ENCODE measurements at regions not wholly inside any gene's neighbourhood (a gene's known extent, or its start where the extent isn't known, plus 50 kb on each side); places are given as distances from the start of the nearest gene placed in this dataset.

GRCh38 chr4:104890598-104891275, 255.9 kb upstream of the TET2 start:
- ATAC-seq (no peak), DNase-seq (no peak)
- TF ChIP-seq EZH2 (IDR thresholded peaks at IDR 0.05; ENCODE audit: low read length, unreplicated experiment) (no peak), CTCF (conservative IDR thresholded peaks at IDR 0.05; ENCODE audit: low read depth, low read length) (no peak), EZH2phosphoT487 (IDR thresholded peaks at IDR 0.05; ENCODE audit: borderline replicate concordance, low read length) (no peak)
- no peaks in the 10 kb centered on the region for H3K79me2 ChIP-seq (ENCODE audit: low read length)
- no peaks in the 10 kb centered on the region for H3K9me2 ChIP-seq (replicated peaks; ENCODE audit: low read length)
- intact Hi-C loops (cut with micrococcal nuclease) = no loop called here
- H3F3A ChIP-seq (ENCODE audit: low read length, unreplicated experiment) = no peaks in the 10 kb centered on the region
- no peaks in the 10 kb centered on the region for H4K20me1 ChIP-seq (ENCODE audit: low read length)
- no peaks in the 10 kb centered on the region for H3K9me3 ChIP-seq (ENCODE audit: low read length)
- no peak overlapping the region for H3K4me3 ChIP-seq (ENCODE audit: low read length)
- H2AFZ ChIP-seq (ENCODE audit: low read length) = no peak overlapping the region
- ChIA-PET CTCF (no interaction called here), POLR2A (ENCODE audit: unreplicated experiment) (no interaction called here)
- H3K4me1 ChIP-seq (ENCODE audit: insufficient read depth, low read length) = no peaks in the 10 kb centered on the region
- H3K4me2 ChIP-seq (ENCODE audit: low read length) = no peak overlapping the region
- no peaks in the 10 kb centered on the region for H3K36me3 ChIP-seq (ENCODE audit: low read depth, low read length)
- no peaks in the 10 kb centered on the region for H3K27me3 ChIP-seq (ENCODE audit: low read length)
- no TSS peak for BruUV-seq (replicated peaks)
- H3K9ac ChIP-seq (ENCODE audit: low read length) = no peak overlapping the region
- H3K27ac ChIP-seq (ENCODE audit: low read length) = no peak overlapping the region

DNA sequence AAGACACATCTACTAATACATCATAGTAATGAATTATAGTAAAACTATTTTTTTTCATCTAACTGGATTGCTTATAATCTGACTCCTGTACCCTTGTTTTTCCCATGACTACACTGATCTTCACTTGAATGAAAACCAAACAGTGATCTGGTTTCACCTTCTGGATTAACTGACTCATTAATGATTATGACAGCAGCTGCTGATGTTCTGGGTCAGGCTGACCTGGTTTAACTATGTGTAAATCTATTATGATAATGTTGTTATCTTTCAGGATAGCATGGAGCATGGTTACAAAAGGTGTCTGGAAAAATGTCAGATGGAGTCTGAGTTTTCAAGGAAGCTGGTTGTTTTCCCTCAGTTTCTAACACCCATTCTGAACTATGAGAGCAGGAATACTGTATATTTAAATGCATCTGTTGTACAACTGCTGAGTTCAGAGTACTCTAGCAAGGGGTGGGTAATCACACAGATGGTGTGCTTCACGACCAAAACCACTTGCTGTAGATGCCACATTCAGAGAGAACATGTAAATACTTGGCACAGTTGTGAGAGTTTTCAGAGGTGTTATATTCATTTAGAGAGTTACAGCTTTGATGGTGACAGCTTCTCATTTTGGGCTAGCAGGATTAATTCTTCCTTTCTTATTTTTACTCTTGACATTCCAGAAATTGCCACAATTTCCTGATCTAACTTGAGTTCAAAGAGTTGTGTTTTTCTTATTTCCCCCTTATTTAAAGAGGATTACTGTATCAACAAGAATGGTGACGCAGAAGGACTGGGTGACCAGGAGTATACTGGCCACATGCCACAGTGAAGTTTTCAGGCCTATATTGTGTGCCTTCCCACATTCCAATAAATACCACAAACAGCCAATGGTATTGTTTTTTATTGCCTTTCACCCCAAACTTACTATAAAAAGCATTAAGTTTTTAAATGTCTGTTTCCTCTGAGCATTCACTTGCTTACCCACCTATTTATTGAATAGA, 249.7 kb upstream of the TET2 start:
- Histone ChIP-seq H3K9ac (ENCODE audit: low read length) (no peak overlapping the region), H3K9me2 (replicated peaks; ENCODE audit: low read length) (no peaks in the 10 kb centered on the region), H3K36me3 (ENCODE audit: low read depth, low read length) (no peaks in the 10 kb centered on the region), H3K4me2 (ENCODE audit: low read length) (no peak overlapping the region), H3K27ac (ENCODE audit: low read length) (no peak overlapping the region), H3K9me3 (ENCODE audit: low read length) (no peaks in the 10 kb centered on the region), H3K4me1 (ENCODE audit: insufficient read depth, low read length) (no peaks in the 10 kb centered on the region), H2AFZ (ENCODE audit: low read length) (no peak overlapping the region), H3K4me3 (ENCODE audit: low read length) (no peak overlapping the region), H3F3A (ENCODE audit: low read length, unreplicated experiment) (no peaks in the 10 kb centered on the region), H4K20me1 (ENCODE audit: low read length) (no peaks in the 10 kb centered on the region), H3K79me2 (ENCODE audit: low read length) (no peaks in the 10 kb centered on the region), H3K27me3 (ENCODE audit: low read length) (no peaks in the 10 kb centered on the region)
- ChIA-PET CTCF (no interaction called here), POLR2A (ENCODE audit: unreplicated experiment) (no interaction called here)
- intact Hi-C loops (cut with micrococcal nuclease) = no loop called here
- ATAC-seq (no peak), DNase-seq (no peak)
- BruUV-seq (replicated peaks) = no TSS peak
- TF ChIP-seq EZH2phosphoT487 (IDR thresholded peaks at IDR 0.05; ENCODE audit: borderline replicate concordance, low read length) (no peak), EZH2 (IDR thresholded peaks at IDR 0.05; ENCODE audit: low read length, unreplicated experiment) (no peak), CTCF (conservative IDR thresholded peaks at IDR 0.05; ENCODE audit: low read depth, low read length) (no peak)

GRCh38 chr4:104899863-104900262, 246.8 kb upstream of the TET2 start:
- DNase-seq (no peak), ATAC-seq (no peak)
- no peaks in the 10 kb centered on the region for H4K20me1 ChIP-seq (ENCODE audit: low read length)
- no TSS peak for BruUV-seq (replicated peaks)
- intact Hi-C loops (cut with micrococcal nuclease) = no loop called here
- no peaks in the 10 kb centered on the region for H3K9me2 ChIP-seq (replicated peaks; ENCODE audit: low read length)
- H3K27ac ChIP-seq (ENCODE audit: low read length) = no peak overlapping the region
- TF ChIP-seq EZH2 (IDR thresholded peaks at IDR 0.05; ENCODE audit: low read length, unreplicated experiment) (no peak), EZH2phosphoT487 (IDR thresholded peaks at IDR 0.05; ENCODE audit: borderline replicate concordance, low read length) (no peak), CTCF (conservative IDR thresholded peaks at IDR 0.05; ENCODE audit: low read depth, low read length) (no peak)
- ChIA-PET CTCF (no interaction called here), POLR2A (ENCODE audit: unreplicated experiment) (no interaction called here)
- H3K9ac ChIP-seq (ENCODE audit: low read length) = no peak overlapping the region
- no peak overlapping the region for H2AFZ ChIP-seq (ENCODE audit: low read length)
- H3F3A ChIP-seq (ENCODE audit: low read length, unreplicated experiment) = no peaks in the 10 kb centered on the region
- H3K4me1 ChIP-seq (ENCODE audit: insufficient read depth, low read length) = no peaks in the 10 kb centered on the region
- no peak overlapping the region for H3K4me3 ChIP-seq (ENCODE audit: low read length)
- no peaks in the 10 kb centered on the region for H3K79me2 ChIP-seq (ENCODE audit: low read length)
- no peaks in the 10 kb centered on the region for H3K27me3 ChIP-seq (ENCODE audit: low read length)
- H3K9me3 ChIP-seq (ENCODE audit: low read length) = no peaks in the 10 kb centered on the region
- no peaks in the 10 kb centered on the region for H3K36me3 ChIP-seq (ENCODE audit: low read depth, low read length)
- no peak overlapping the region for H3K4me2 ChIP-seq (ENCODE audit: low read length)

Data from PC-3 (cell line).